ENCODE measurements at regions not wholly inside any gene's neighbourhood (a gene's known extent, or its start where the extent isn't known, plus 50 kb on each side); places are given as distances from the start of the nearest gene placed in this dataset.

DNA sequence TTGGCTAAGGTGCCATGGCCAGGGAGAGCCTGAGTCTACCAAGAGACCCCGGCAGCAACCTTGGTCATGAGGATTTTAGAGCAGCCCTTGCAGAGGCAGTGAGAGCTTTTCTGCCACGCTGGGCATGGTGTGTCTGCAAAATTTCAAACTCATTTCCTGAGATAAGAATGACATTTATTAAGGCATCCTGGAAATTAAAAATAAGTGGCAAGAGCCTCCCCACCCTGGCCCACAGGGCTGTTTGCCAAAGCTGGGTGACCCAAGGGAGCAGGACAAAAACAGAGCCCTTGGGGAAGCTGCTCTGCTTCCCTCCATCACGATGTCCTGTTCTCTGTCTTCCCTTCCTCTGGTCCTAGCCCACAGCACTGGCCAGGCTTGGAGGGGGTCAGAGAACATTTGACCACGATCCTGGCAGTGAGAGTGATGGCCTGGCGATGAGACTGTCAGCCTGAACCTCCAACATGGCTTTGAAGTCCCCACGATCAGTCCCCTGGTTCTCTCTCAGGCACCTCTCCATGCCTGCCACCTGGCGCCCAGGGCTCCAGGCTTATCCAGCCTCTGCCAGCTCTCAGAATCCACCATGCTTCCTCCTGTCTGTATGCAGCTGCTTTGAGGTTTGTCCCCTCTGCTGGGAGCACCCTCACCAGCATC is 68.9 kb upstream of the RMDN2 start:
- TF ChIP-seq, protein P1, sequence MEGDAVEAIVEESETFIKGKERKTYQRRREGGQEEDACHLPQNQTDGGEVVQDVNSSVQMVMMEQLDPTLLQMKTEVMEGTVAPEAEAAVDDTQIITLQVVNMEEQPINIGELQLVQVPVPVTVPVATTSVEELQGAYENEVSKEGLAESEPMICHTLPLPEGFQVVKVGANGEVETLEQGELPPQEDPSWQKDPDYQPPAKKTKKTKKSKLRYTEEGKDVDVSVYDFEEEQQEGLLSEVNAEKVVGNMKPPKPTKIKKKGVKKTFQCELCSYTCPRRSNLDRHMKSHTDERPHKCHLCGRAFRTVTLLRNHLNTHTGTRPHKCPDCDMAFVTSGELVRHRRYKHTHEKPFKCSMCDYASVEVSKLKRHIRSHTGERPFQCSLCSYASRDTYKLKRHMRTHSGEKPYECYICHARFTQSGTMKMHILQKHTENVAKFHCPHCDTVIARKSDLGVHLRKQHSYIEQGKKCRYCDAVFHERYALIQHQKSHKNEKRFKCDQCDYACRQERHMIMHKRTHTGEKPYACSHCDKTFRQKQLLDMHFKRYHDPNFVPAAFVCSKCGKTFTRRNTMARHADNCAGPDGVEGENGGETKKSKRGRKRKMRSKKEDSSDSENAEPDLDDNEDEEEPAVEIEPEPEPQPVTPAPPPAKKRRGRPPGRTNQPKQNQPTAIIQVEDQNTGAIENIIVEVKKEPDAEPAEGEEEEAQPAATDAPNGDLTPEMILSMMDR (IDR thresholded peaks at IDR 0.05; ENCODE audit: extremely low read depth, missing control alignments), result no peak
- DNase-seq (ENCODE audit: low spot score), result no peak

DNA sequence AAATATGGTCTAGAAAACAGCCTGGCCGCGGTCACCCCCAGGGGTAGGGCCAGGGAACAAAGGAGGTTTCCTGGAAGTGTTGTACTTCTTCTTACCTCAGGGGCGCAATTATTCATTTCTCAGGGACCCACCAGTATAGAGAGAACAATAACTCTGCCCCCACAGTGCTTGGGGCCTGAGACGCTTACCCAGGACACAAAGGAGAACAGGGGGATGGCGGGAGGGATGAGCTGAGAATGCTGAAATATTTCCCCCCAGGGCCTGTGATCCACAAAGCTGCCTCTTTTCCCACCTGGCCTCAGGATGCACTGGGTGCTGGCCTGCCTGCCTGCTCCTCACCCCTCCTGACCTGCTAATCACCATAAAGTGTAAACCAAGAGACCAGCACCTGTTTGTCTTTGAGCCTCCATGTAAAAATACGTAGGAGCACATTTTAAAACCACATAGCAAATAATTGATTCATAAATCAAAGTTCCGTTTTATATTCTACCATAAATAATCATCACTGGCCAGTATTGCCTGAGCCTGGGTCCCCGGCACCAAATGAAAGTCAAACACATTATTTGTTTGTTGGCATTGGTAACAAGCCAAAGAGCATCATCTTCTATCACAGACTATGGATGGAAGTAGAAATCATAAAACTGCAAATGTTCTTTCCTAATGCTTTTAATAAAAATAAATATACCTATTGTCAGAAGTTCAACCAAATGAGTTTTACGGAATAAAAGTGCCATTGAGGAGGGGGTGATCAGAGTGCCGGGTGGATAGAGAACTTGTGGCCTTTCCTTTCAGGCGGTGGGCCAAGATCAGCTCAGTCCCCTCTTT is 67.3 kb upstream of the RMDN2 start:
- DNase-seq (ENCODE audit: low spot score), result no peak
- TF ChIP-seq, protein P1 (IDR thresholded peaks at IDR 0.05; ENCODE audit: extremely low read depth, missing control alignments), result no peak

DNA sequence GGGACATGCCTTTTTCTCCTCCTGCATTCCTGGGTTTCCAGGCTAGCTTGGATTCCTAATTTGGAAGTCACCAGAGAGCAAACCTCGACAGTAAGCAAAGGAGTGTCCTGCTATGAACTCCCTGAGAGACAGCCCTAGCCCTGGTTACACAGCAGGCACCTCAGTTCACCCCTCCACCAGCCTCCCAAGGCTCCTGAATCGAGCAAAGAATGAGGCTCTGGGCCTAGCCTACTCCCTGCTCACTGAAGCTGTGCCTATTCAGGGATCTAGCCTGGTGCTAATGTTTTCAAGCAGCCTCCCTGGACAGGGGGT is 66.7 kb upstream of the RMDN2 start:
- TF ChIP-seq, protein P1 (IDR thresholded peaks at IDR 0.05; ENCODE audit: extremely low read depth, missing control alignments), result no peak
- DNase-seq (ENCODE audit: low spot score), result no peak

DNA sequence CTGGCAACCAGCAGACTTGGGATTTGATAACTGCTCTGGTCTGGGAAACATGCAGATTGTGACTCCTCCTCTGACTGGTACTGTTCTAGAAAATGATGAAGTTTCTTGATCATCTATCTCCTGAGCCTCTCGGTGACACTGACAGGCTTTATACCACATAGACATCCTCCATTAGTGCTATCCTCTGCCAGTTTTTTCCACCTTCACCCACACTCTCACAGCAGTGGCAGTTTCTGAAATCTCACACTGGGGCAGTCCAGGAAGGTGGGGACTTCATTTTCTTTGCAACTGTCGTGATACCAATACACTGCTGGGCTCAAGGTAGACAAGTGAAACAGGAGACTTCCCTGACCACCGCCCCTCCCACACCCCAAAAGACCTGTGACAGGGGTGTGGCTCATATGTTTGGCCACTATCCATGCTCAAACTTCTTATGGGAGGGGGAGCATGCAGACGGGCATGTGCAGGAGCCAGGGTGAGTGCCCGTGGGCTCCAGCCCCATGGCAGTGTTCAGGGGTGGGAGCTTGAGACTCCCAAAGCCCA is 66.3 kb upstream of the RMDN2 start:
- TF ChIP-seq, protein P1 (IDR thresholded peaks at IDR 0.05; ENCODE audit: extremely low read depth, missing control alignments), result no peak
- DNase-seq (ENCODE audit: low spot score), result no peak

DNA sequence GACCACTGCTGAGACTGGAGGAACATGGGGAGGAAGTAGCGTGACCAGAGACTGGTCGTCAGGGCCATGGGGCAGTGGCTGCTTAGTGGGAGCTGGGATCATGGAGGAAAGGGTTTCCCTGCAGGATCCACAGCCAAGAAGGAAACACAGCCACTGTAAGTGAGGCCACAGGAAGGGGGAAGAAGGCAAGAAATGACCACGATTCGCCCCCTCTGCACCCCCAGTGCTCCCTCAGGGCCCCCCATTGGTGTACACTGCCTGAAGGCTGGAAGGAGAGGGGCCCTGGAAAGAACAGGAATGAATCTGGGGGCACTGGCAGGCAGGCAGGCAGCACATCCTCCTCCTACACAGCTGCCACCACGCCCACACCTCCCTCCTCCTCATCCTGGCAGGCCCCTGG is 62.5 kb upstream of the RMDN2 start:
- DNase-seq (ENCODE audit: low spot score), result no peak
- TF ChIP-seq, protein P1 (IDR thresholded peaks at IDR 0.05; ENCODE audit: extremely low read depth, missing control alignments), result no peak

DNA sequence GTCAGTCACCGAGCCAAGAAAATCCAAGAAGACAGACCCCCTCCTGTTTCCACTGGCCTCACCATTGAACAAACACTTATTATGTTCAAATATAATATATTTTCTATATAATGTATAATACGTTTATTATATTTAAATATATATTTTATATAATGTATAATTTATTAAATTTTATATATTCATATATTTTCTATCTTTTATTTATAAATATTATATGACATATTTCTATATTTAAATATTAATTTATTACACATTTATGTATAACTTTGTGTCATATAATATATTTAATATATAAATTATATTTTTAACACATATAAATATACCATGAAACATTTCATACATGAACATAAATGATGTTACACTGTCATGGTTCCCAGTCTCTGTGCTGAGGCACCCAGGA is 60.9 kb upstream of the RMDN2 start:
- DNase-seq (ENCODE audit: low spot score), result no peak

DNA sequence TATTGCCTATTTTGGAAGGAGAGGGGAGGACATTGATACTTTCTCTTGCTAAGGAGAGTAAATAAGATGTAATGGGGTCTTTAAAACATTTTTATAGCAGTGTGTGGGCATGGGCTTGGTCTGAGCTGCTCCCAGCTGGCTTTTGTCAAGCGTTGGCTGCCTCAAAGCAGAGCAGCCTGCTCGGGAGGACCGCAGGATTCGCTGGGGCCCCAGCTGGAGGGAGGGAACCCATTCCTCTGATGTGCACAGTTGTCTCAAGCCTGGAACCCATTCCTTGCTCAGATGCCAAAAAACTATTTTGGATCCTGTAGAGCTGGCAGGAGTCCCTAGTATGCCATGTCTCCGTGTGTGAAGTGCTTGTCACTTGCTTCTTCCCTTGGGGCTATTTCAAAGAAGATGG is 59.4 kb upstream of the RMDN2 start:
- DNase-seq (ENCODE audit: low spot score), result no peak

More for the DNA sequence above, 60.9 kb upstream of the RMDN2 start:
- TF ChIP-seq, protein P1 (IDR thresholded peaks at IDR 0.05; ENCODE audit: extremely low read depth, missing control alignments), result no peak

More for the DNA sequence above, 59.4 kb upstream of the RMDN2 start:
- TF ChIP-seq, protein P1 (IDR thresholded peaks at IDR 0.05; ENCODE audit: extremely low read depth, missing control alignments), result no peak
